Smooth muscle cell (in vitro differentiated cells): ENCODE measurements at regions not wholly inside any gene's neighbourhood (a gene's known extent, or its start where the extent isn't known, plus 50 kb on each side); places are given as distances from the start of the nearest gene placed in this dataset.

ENCODE experiments used
- DNase-seq: peaks from one replicate; lab custom pipeline; 2025; ENCODE audit not compliant: unreplicated experiment; lab: John Stamatoyannopoulos, UW
- H2AFZ ChIP-seq: fragments of 200-600 bp; sonication (generic); 2 replicates; pipeline ENCODE4 v1.6.0; 2016; ENCODE audit warnings: antibody characterized with exemption, low read depth, mild to moderate bottlenecking
- H3F3A ChIP-seq: fragments of 200-600 bp; sonication (generic); 2 replicates; pipeline ENCODE4 v1.6.0; 2017; ENCODE audit warnings: antibody characterized with exemption, low read depth
- H3K27ac ChIP-seq: fragments of 200-600 bp; sonication (generic); 2 replicates; pipeline ENCODE4 v1.5.1; 2016; ENCODE audit warnings: low read depth, mild to moderate bottlenecking
- H3K27me3 ChIP-seq: fragments of 200-600 bp; sonication (generic); 2 replicates; pipeline ENCODE4 v1.6.1; 2016; ENCODE audit warnings: low read depth, mild to moderate bottlenecking
- H3K36me3 ChIP-seq: fragments of 200-600 bp; sonication (generic); 2 replicates; pipeline ENCODE4 v1.5.1; 2016; ENCODE audit warnings: low read depth
- H3K4me1 ChIP-seq: fragments of 200-600 bp; sonication (generic); 2 replicates; pipeline ENCODE4 v1.5.1; 2016; ENCODE audit warnings: low read depth
- H3K4me2 ChIP-seq: fragments of 200-600 bp; sonication (generic); 2 replicates; pipeline ENCODE4 v1.6.0; 2016; ENCODE audit warnings: mild to moderate bottlenecking
- H3K4me3 ChIP-seq: fragments of 200-600 bp; sonication (generic); 2 replicates; pipeline ENCODE4 v1.5.1; 2016; ENCODE audit warnings: mild to moderate bottlenecking
- H3K79me2 ChIP-seq: fragments of 200-600 bp; sonication (generic); 2 replicates; pipeline ENCODE4 v1.6.0; 2016; ENCODE audit warnings: low read depth, mild to moderate bottlenecking
- H3K9ac ChIP-seq: fragments of 200-600 bp; sonication (generic); 2 replicates; pipeline ENCODE4 v1.6.0; 2016; ENCODE audit warnings: low read depth
- H3K9me3 ChIP-seq: fragments of 200-600 bp; sonication (generic); replicated peaks from 2 replicates; pipeline ENCODE4 v1.5.1; 2016; ENCODE audit warnings: low read depth
- H4K20me1 ChIP-seq: fragments of 200-600 bp; sonication (generic); 2 replicates; pipeline ENCODE4 v1.6.0; 2016; ENCODE audit warnings: low read depth
- CTCF ChIP-seq: fragments of 200-600 bp; sonication (generic); IDR thresholded peaks from 2 replicates; pipeline ENCODE4 v1.5.1; 2017; ENCODE audit warnings: borderline replicate concordance, mild to moderate bottlenecking, antibody characterized with exemption; ENCODE audit not compliant: insufficient read depth, poor library complexity, severe bottlenecking
- WGBS: methylation state at CpG from one replicate; pipeline ENCODE4 v1.1.7; 2016; ENCODE audit warnings: low lambda C conversion rate; 5-methylcytosine and 5-hydroxymethylcytosine counted together

GRCh38 chr2:12222554-12222953 lies 476.1 kb downstream of the LPIN1 start:
- H3K9me3 ChIP-seq: peaks cover 7% of the 10 kb centered on the region
- H3F3A ChIP-seq: no peaks in the 10 kb centered on the region
- no peak overlapping the region for H3K4me3 ChIP-seq
- no peak overlapping the region for H3K9ac ChIP-seq
- H2AFZ ChIP-seq: no peak overlapping the region
- no peaks in the 10 kb centered on the region for H3K4me1 ChIP-seq
- no peak for DNase-seq
- H3K27me3 ChIP-seq: no peaks in the 10 kb centered on the region
- no peak overlapping the region for H3K27ac ChIP-seq
- no peaks in the 10 kb centered on the region for H4K20me1 ChIP-seq
- H3K79me2 ChIP-seq: no peaks in the 10 kb centered on the region
- no peaks in the 10 kb centered on the region for H3K36me3 ChIP-seq
- H3K4me2 ChIP-seq: no peak overlapping the region
- no peak for TF ChIP-seq CTCF
- WGBS: 78% methylated on average over 1 of the region's 1 CpG

GRCh38 chr2:12223732-12224131 lies 477.3 kb downstream of the LPIN1 start:
- H3K9ac ChIP-seq: no peak overlapping the region
- no peaks in the 10 kb centered on the region for H3K36me3 ChIP-seq
- no peak overlapping the region for H2AFZ ChIP-seq
- TF ChIP-seq CTCF: no peak
- no peaks in the 10 kb centered on the region for H3K79me2 ChIP-seq
- H3K4me2 ChIP-seq: no peak overlapping the region
- 83% methylated on average over 6 of the region's 6 CpGs for WGBS
- H3K27ac ChIP-seq: no peak overlapping the region
- H3K27me3 ChIP-seq: no peaks in the 10 kb centered on the region
- no peak for DNase-seq
- H3K4me1 ChIP-seq: no peaks in the 10 kb centered on the region
- no peak overlapping the region for H3K4me3 ChIP-seq
- H3F3A ChIP-seq: peaks cover 4% of the 10 kb centered on the region
- H4K20me1 ChIP-seq: no peaks in the 10 kb centered on the region
- peaks cover 7% of the 10 kb centered on the region for H3K9me3 ChIP-seq

- Histone ChIP-seq H3F3A (peaks cover 4% of the 10 kb centered on the region), H2AFZ (no peak overlapping the region), H3K4me2 (no peak overlapping the region), H3K9ac (no peak overlapping the region), H3K27me3 (no peaks in the 10 kb centered on the region), H3K4me3 (no peak overlapping the region), H3K4me1 (no peaks in the 10 kb centered on the region), H3K27ac (no peak overlapping the region), H3K79me2 (no peaks in the 10 kb centered on the region), H4K20me1 (no peaks in the 10 kb centered on the region), H3K9me3 (peaks cover 7% of the 10 kb centered on the region), H3K36me3 (no peaks in the 10 kb centered on the region)
- DNase-seq: no peak
- no peak for TF ChIP-seq CTCF
Measured at GRCh38 chr2:12226653-12227052, 480.2 kb downstream of the LPIN1 start.

GRCh38 chr2:12227941-12228608 lies 481.6 kb downstream of the LPIN1 start:
- no peaks in the 10 kb centered on the region for H4K20me1 ChIP-seq
- H3K27ac ChIP-seq: peak overlapping the region; percentile 61
- no peak overlapping the region for H3K9ac ChIP-seq
- DNase-seq: no peak
- peak overlapping the region; percentile 33 for H3K4me2 ChIP-seq
- TF ChIP-seq CTCF: no peak
- peaks cover 7% of the 10 kb centered on the region for H3K9me3 ChIP-seq
- H3K27me3 ChIP-seq: no peaks in the 10 kb centered on the region
- H3K79me2 ChIP-seq: no peaks in the 10 kb centered on the region
- peaks cover 4% of the 10 kb centered on the region for H3F3A ChIP-seq
- 54% methylated on average over 4 of the region's 4 CpGs for whole genome bisulfite sequencing
- peak overlapping the region; percentile 35 for H2AFZ ChIP-seq
- no peaks in the 10 kb centered on the region for H3K36me3 ChIP-seq
- no peak overlapping the region for H3K4me3 ChIP-seq
- no peaks in the 10 kb centered on the region for H3K4me1 ChIP-seq
